ENCODE measurements at regions not wholly inside any gene's neighbourhood (a gene's known extent, or its start where the extent isn't known, plus 50 kb on each side); places are given as distances from the start of the nearest gene placed in this dataset.

DNA sequence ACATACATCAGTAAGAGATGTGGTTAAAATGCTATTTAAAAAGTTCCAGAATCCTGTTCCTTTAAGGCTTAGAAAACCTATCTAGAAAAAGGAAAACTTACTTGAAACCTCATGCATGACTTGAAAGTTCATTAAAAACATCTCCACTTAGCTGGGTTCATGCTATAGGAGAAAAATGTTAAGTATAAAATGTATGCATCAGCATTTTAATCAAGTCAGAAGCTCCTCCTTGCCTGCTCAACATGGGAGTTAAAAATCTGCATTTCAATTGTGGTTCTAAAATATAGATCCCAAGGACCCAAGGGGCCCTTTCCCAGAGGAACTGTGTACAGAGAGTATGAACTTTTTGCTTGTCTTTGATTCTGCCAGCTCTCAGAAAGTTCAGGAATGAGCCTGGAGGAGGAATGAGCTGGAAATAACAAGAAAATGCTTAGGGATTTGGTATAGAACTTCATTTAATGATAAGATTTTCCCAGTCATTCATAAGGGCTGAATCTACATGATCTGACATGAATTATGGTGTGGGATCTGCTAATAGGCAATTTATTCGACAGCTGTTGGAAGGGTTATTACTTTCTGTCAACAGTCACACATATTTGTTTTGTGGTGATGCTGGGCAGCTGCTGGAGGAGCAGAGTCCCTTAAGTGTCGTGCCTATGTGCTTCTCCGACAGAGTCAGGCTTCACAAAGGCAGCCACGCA, 85.6 kb upstream of the MTPN start:
- no peak for TF ChIP-seq POLR2A (IDR thresholded peaks at IDR 0.05)
- TF ChIP-seq, protein P1, sequence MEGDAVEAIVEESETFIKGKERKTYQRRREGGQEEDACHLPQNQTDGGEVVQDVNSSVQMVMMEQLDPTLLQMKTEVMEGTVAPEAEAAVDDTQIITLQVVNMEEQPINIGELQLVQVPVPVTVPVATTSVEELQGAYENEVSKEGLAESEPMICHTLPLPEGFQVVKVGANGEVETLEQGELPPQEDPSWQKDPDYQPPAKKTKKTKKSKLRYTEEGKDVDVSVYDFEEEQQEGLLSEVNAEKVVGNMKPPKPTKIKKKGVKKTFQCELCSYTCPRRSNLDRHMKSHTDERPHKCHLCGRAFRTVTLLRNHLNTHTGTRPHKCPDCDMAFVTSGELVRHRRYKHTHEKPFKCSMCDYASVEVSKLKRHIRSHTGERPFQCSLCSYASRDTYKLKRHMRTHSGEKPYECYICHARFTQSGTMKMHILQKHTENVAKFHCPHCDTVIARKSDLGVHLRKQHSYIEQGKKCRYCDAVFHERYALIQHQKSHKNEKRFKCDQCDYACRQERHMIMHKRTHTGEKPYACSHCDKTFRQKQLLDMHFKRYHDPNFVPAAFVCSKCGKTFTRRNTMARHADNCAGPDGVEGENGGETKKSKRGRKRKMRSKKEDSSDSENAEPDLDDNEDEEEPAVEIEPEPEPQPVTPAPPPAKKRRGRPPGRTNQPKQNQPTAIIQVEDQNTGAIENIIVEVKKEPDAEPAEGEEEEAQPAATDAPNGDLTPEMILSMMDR (IDR thresholded peaks at IDR 0.05 in 8 of 11, conservative IDR thresholded peaks at IDR 0.05 in 3 of 11): no peak
